H9 (cell line): ENCODE measurements at regions not wholly inside any gene's neighbourhood (a gene's known extent, or its start where the extent isn't known, plus 50 kb on each side); places are given as distances from the start of the nearest gene placed in this dataset.

Experiments used
- DNase-seq: peaks from one replicate; pipeline ENCODE4 v3.0.0-alpha.2; 2017
- H2AFZ ChIP-seq: one replicate; pipeline ENCODE4 v1.6.1; 2013; ENCODE audit warnings: mild to moderate bottlenecking, low read length, control low read depth, moderate library complexity
- H2AK5ac ChIP-seq: 2 replicates; pipeline ENCODE4 v1.6.1; 2013; ENCODE audit warnings: low read length, control low read depth, mixed read lengths; ENCODE audit not compliant: insufficient read length
- H2BK120ac ChIP-seq: one replicate; pipeline ENCODE4 v1.6.1; 2013; ENCODE audit warnings: low read depth, mild to moderate bottlenecking, low read length, control low read depth, inconsistent platforms; ENCODE audit not compliant: poor library complexity, severe bottlenecking
- H2BK12ac ChIP-seq: 2 replicates; pipeline ENCODE4 v1.6.1; 2013; ENCODE audit warnings: low read length, control low read depth, mixed read lengths, low read depth; ENCODE audit not compliant: insufficient read length
- H2BK15ac ChIP-seq: 2 replicates; pipeline ENCODE4 v1.6.1; 2013; ENCODE audit warnings: low read depth, low read length, control low read depth
- H2BK20ac ChIP-seq: one replicate; pipeline ENCODE4 v1.6.1; 2013; ENCODE audit warnings: low read depth, mild to moderate bottlenecking, low read length, control low read depth, inconsistent platforms; ENCODE audit not compliant: poor library complexity, severe bottlenecking
- H2BK5ac ChIP-seq: 2 replicates; pipeline ENCODE4 v1.6.1; 2013; ENCODE audit warnings: low read length, control low read depth, mixed read lengths; ENCODE audit not compliant: insufficient read length
- H3K14ac ChIP-seq: 2 replicates; pipeline ENCODE4 v1.6.1; 2013; ENCODE audit warnings: low read length, control low read depth; ENCODE audit not compliant: insufficient read depth
- H3K18ac ChIP-seq: 2 replicates; pipeline ENCODE4 v1.6.1; 2013; ENCODE audit warnings: low read depth, mild to moderate bottlenecking, mixed read lengths, low read length, control low read depth; ENCODE audit not compliant: insufficient read length
- H3K23ac ChIP-seq: 2 replicates; pipeline ENCODE4 v1.6.1; 2013; ENCODE audit warnings: low read length, control low read depth, mixed read lengths, low read depth; ENCODE audit not compliant: insufficient read length
- H3K23me2 ChIP-seq: 2 replicates; pipeline ENCODE4 v1.6.1; 2013; ENCODE audit warnings: low read depth, mild to moderate bottlenecking, mixed read lengths, low read length, control low read depth; ENCODE audit not compliant: insufficient read length, poor library complexity, severe bottlenecking
- H3K27ac ChIP-seq: 2 replicates; pipeline ENCODE4 v1.5.1; 2013; ENCODE audit warnings: low read length, control low read depth, mixed read lengths, low read depth; ENCODE audit not compliant: insufficient read length
- H3K27me3 ChIP-seq: 2 replicates; pipeline ENCODE4 v1.6.1; 2013; ENCODE audit warnings: low read length, control low read depth, inconsistent platforms; ENCODE audit not compliant: insufficient read depth
- H3K4ac ChIP-seq: 2 replicates; pipeline ENCODE4 v1.6.1; 2013; ENCODE audit warnings: low read depth, mild to moderate bottlenecking, control low read depth, inconsistent platforms, low read length, moderate library complexity
- H3K4me1 ChIP-seq: 2 replicates; pipeline ENCODE4 v1.6.1; 2013; ENCODE audit warnings: low read length, control low read depth, inconsistent platforms; ENCODE audit not compliant: insufficient read depth
- H3K4me2 ChIP-seq: 2 replicates; pipeline ENCODE4 v1.6.1; 2013; ENCODE audit warnings: low read length, control low read depth, mixed read lengths; ENCODE audit not compliant: insufficient read length, insufficient read depth
- H3K56ac ChIP-seq: 2 replicates; pipeline ENCODE4 v1.6.1; 2013; ENCODE audit warnings: low read depth, mild to moderate bottlenecking, mixed read lengths, low read length, control low read depth; ENCODE audit not compliant: insufficient read length
- H3K79me1 ChIP-seq: 2 replicates; pipeline ENCODE4 v1.6.1; 2013; ENCODE audit warnings: low read depth, mild to moderate bottlenecking, moderate library complexity, low read length, control low read depth, inconsistent platforms; ENCODE audit not compliant: insufficient read depth, poor library complexity, severe bottlenecking
- H3K79me2 ChIP-seq: 2 replicates; pipeline ENCODE4 v1.6.1; 2013; ENCODE audit warnings: low read length, control low read depth, inconsistent platforms; ENCODE audit not compliant: insufficient read depth
- H3K9ac ChIP-seq: 2 replicates; pipeline ENCODE4 v1.6.1; 2013; ENCODE audit warnings: low read length, control low read depth, mixed read lengths; ENCODE audit not compliant: insufficient read length; ENCODE audit errors: extremely low read depth
- H3K9me3 ChIP-seq: one replicate; pipeline ENCODE4 v1.6.1; 2013; ENCODE audit warnings: low read depth, low read length, inconsistent platforms; ENCODE audit not compliant: control insufficient read depth
- H3T11ph ChIP-seq: one replicate; pipeline ENCODE4 v1.6.1; 2013; ENCODE audit warnings: mild to moderate bottlenecking, low read length, control low read depth, inconsistent platforms
- H4K20me1 ChIP-seq: one replicate; pipeline ENCODE4 v1.6.1; 2013; ENCODE audit not compliant: control insufficient read depth, insufficient read length, insufficient read depth
- H4K5ac ChIP-seq: 2 replicates; pipeline ENCODE4 v1.6.1; 2013; ENCODE audit warnings: low read depth, mild to moderate bottlenecking, mixed read lengths, low read length, control low read depth; ENCODE audit not compliant: insufficient read length
- H4K8ac ChIP-seq: replicated peaks from 2 replicates; pipeline ENCODE4 v1.6.1; 2013; ENCODE audit warnings: low read length, control low read depth, mixed read lengths, low read depth; ENCODE audit not compliant: insufficient read length
- H4K91ac ChIP-seq: 2 replicates; pipeline ENCODE4 v1.6.1; 2013; ENCODE audit warnings: low read depth, mild to moderate bottlenecking, moderate library complexity, mixed read lengths, low read length, control low read depth; ENCODE audit not compliant: insufficient read length
- H3K27ac Mint-ChIP-seq, 3 experiments: 2 replicates in 2 of 3; 3 replicates in 1 of 3; pipeline ENCODE4 v1.8.0; 2020 to 2021; ENCODE audit warnings: mixed read lengths in 3 of 3, mild to moderate bottlenecking in 1 of 3, moderate library complexity in 1 of 3
- H3K27me3 Mint-ChIP-seq: 2 replicates; pipeline ENCODE4 v1.8.0; 2021; ENCODE audit warnings: low read depth, mild to moderate bottlenecking, moderate library complexity, mixed read lengths
- H3K36me3 Mint-ChIP-seq, 3 experiments: 2 replicates in 2 of 3; 3 replicates in 1 of 3; pipeline ENCODE4 v1.8.0; 2020 to 2021; ENCODE audit warnings: low read depth in 3 of 3, mixed read lengths in 3 of 3; ENCODE audit not compliant: insufficient read depth in 1 of 3
- H3K4me1 Mint-ChIP-seq, 2 experiments: 2 replicates each; pipeline ENCODE4 v1.8.0; 2020; ENCODE audit warnings: mixed read lengths in 2 of 2
- H3K4me3 Mint-ChIP-seq, 2 experiments: 2 replicates in 1 of 2; 3 replicates in 1 of 2; pipeline ENCODE4 v1.8.0; 2020 to 2021; ENCODE audit warnings: mild to moderate bottlenecking in 2 of 2, mixed read lengths in 2 of 2, moderate library complexity in 1 of 2
- H3K9me3 Mint-ChIP-seq, 2 experiments: 2 replicates in 1 of 2; 3 replicates in 1 of 2; pipeline ENCODE4 v1.8.0; 2020; ENCODE audit warnings: mild to moderate bottlenecking in 2 of 2, mixed read lengths in 2 of 2, moderate library complexity in 1 of 2
- CTCF ChIP-seq: fragments of 200-600 bp; sonication (generic); conservative IDR thresholded peaks from 3 replicates; pipeline ENCODE4 v1.8.0; 2021; ENCODE audit warnings: antibody characterized with exemption, mild to moderate bottlenecking
- WGBS: extraction: QIAGEN DNeasy Blood & Tissue Kit; methylation state at CpG from one replicate; pipeline ENCODE4 v1.1.7; 2013; ENCODE audit warnings: missing lambda C conversion rate, low lambda C conversion rate, mixed read lengths; ENCODE audit not compliant: insufficient read length; ENCODE audit errors: extremely low coverage; 5-methylcytosine and 5-hydroxymethylcytosine counted together

- Mint-ChIP-seq H3K4me3 (no peak overlapping the region), H3K27me3 (no peaks in the 10 kb centered on the region; the same call in 1 of the 2 replicates), H3K36me3 (no peaks in the 10 kb centered on the region; a peak in 1 of 7 replicates), H3K9me3 (0 out of 5 replicates have a peak, but pooled peaks cover 0 to 5% of the 10 kb centered on the region in 2 experiments), H3K4me1 (no peaks in the 10 kb centered on the region), H3K27ac (no peak overlapping the region)
- H2BK12ac ChIP-seq: no peak overlapping the region
- no peak overlapping the region for H3K18ac ChIP-seq
- no peak overlapping the region for H4K5ac ChIP-seq
- no peak overlapping the region for H3K4me2 ChIP-seq
- no peak overlapping the region for H2BK15ac ChIP-seq
- H2BK120ac ChIP-seq: no peak overlapping the region
- WGBS: no CpG with 5 or more reads among the region's 1 CpG
- no peak overlapping the region for H2BK20ac ChIP-seq
- H3K23ac ChIP-seq: no peak overlapping the region
- no peak overlapping the region for H3K14ac ChIP-seq
- H4K8ac ChIP-seq: no peak overlapping the region
- H2AK5ac ChIP-seq: no peak overlapping the region
- H3K9me3 ChIP-seq: no peaks in the 10 kb centered on the region
- no peaks in the 10 kb centered on the region for H3K27me3 ChIP-seq
- no peaks in the 10 kb centered on the region for H3K79me2 ChIP-seq
- H3K27ac ChIP-seq: no peak overlapping the region
- H2BK5ac ChIP-seq: no peak overlapping the region
- H3K79me1 ChIP-seq: no peaks in the 10 kb centered on the region
- TF ChIP-seq CTCF: no peak
- DNase-seq: no peak
- H3K9ac ChIP-seq: no peak overlapping the region
- H3K56ac ChIP-seq: no peak overlapping the region
- no peaks in the 10 kb centered on the region for H3K23me2 ChIP-seq
- no peak overlapping the region for H3K4ac ChIP-seq
- no peak overlapping the region for H3T11ph ChIP-seq
- H4K20me1 ChIP-seq: no peaks in the 10 kb centered on the region
- H2AFZ ChIP-seq: no peak overlapping the region
- no peak overlapping the region for H4K91ac ChIP-seq
- H3K4me1 ChIP-seq: no peaks in the 10 kb centered on the region
Measured at GRCh38 chr2:190829642-190830041, 51.0 kb upstream of the GLS start.
